Right ventricle myocardium superior (tissue), 1 donor: ENCODE measurements at regions not wholly inside any gene's neighbourhood (a gene's known extent, or its start where the extent isn't known, plus 50 kb on each side); places are given as distances from the start of the nearest gene placed in this dataset.
"Not testable (repeated sequence)": the region's sequence is repeated elsewhere in the genome, so short reads cannot be mapped to it uniquely, and the experiment has no call there.

ENCODE experiments used
- ATAC-seq: fragments of 200-7000 bp; cut with Tn5 transposase; one replicate; pipeline ENCODE4 v1.9.1; 2020; ENCODE audit warnings: mild to moderate bottlenecking; ENCODE audit not compliant: poor library complexity
- DNase-seq: peaks from one replicate; pipeline ENCODE4 v3.0.0-alpha.2; 2020
- intact Hi-C: fragments of 100-400 bp; cut with DNase I; formaldehyde crosslinking; loops from one replicate; pipeline ENCODE4 v1.11.2; 2022
- donor health status: DM: no; HTN: yes; CAD: no; lungs with severe emphysema.

DNA sequence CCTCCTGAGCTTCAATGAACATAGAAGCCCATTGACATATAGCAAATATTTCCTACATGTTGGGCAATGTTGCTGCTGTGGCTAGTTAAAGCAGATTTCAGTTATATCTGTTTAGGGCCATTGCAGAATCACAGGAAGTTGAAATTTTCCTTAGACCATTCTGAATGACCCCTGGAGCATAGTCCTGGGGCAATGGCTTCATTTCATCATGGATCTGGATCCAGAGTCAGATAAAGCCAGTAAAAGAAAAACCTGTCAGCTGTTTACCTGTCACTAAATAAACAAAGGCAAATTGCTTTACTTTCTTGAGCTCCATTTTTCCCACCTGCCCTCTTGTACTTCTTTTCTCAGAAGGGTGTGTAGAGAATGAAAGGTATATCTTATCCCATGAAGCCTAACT is 494.0 kb upstream of the MAP3K7 start:
- no peak for DNase-seq
- intact Hi-C loops, result no loop called here
- ATAC-seq, result no peak

GRCh38 chr6:91079969-91080368 is 493.1 kb upstream of the MAP3K7 start:
- DNase-seq (no peak), ATAC-seq (no peak)
- intact Hi-C loops, result no loop called here

GRCh38 chr6:91075244-91075976 is 488.5 kb upstream of the MAP3K7 start:
- no peak for DNase-seq
- intact Hi-C loops, result no loop called here
- ATAC-seq, result no peak

- no peak for ATAC-seq
Measured at GRCh38 chr6:91063362-91063761, 476.5 kb upstream of the MAP3K7 start.

DNA sequence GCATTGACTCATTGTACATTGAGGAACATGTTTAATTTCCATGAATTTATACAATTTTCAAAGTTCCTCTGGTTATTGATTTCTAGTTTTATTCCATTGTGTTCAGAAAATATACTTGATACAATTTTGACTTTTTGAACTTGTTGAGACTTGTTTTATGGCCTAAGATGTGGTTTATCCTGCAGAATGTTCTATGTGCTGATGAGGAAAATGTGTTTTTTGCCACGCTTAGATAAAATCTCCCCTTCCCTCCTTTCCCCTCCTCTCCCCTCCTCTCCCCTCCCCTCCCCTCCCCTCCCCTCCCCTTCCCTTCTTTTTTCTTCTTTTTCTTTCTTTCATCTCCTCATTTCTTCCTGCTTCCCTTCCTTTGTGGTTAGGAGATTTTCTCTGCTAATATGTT is 470.8 kb upstream of the MAP3K7 start:
- intact Hi-C loops, result no loop called here
- no peak for DNase-seq
- no peak for ATAC-seq

More at GRCh38 chr6:91063362-91063761, 476.5 kb upstream of the MAP3K7 start:
- intact Hi-C loops, result no loop called here
- no peak for DNase-seq

DNA sequence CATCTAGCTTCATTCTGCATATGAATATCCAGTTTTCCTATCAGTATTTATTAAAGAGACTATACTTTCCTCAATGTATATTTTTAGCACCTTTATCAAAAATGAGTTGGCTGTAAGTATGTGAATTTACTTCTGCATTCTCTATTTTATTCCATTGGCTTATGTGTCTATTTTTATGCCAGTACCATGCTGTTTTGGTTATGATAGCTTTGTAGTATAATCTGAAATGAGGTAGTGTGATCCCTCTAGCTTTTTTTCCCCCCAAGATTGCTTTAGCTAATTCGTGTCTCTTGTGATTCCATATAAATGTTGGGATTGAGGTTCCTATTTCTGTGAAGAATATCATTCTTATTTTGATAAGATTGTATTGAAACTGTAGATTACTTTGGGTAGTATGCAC is 469.1 kb upstream of the MAP3K7 start:
- DNase-seq, result no peak
- no peak for ATAC-seq
- intact Hi-C loops, result no loop called here

DNA sequence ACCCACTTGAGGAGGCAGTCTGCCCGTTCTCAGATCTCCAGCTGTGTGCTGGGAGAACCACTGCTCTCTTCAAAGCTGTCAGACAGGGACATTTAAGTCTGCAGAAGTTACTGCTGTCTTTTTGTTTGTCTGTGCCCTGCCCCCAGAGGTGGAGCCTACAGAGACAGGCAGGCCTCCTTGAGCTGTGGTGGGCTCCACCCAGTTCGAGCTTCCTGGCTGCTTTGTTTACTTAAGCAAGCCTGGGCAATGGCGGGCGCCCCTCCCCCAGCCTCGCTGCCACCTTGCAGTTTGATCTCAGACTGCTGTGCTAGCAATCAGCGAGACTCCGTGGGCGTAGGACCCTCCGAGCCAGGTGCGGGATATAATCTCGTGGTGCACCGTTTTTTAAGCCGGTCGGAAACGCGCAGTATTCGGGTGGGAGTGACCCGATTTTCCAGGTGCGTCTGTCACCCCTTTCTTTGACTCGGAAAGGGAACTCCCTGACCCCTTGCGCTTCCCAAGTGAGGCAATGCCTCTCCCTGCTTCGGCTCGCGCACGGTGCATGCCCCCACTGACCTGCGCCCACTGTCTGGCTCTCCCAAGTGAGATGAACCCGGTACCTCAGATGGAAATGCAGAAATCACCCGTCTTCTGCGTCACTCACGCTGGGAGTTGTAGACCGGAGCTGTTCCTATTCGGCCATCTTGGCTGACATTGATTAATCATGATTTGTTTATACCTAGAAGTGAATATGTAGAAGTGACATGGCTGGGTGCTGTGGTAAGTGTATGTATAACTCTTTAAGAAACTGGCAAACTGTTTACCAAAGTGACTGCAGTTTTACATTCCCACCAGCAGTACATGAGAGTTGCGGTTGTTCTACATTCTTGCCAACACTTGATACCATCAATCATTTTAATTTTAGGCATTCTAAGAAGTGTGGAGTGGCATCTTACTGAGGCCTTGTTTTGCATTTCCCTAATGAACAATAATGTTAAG is 465.9 kb upstream of the MAP3K7 start:
- DNase-seq, intact Hi-C loops: not testable (repeated sequence)

DNA sequence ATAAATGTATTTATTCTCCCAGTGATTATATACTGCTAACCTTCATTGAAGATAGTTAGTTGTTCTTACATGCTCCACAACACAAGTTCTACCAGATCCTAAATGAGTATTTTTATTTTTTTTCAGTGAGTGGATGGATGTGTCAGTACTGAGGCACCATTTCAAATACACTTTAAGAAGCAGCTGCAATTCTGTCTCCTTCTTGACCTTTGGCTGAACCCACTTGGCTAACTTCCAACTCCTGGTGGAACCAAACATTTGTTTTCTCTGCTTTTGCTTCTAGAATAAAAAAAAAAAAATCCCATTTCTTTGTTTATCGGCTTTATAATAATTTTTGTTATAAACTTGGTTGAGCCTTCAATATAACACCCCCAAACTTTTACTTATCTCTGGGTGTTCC is 458.3 kb upstream of the MAP3K7 start:
- DNase-seq (no peak), ATAC-seq (peak; percentile 36)
- intact Hi-C loops, result no loop called here

More for the DNA sequence above, 465.9 kb upstream of the MAP3K7 start:
- not testable (repeated sequence) for ATAC-seq

- ATAC-seq (no peak), DNase-seq (no peak)
- intact Hi-C loops, result no loop called here
Measured at GRCh38 chr6:91043751-91044150, 456.9 kb upstream of the MAP3K7 start.

DNA sequence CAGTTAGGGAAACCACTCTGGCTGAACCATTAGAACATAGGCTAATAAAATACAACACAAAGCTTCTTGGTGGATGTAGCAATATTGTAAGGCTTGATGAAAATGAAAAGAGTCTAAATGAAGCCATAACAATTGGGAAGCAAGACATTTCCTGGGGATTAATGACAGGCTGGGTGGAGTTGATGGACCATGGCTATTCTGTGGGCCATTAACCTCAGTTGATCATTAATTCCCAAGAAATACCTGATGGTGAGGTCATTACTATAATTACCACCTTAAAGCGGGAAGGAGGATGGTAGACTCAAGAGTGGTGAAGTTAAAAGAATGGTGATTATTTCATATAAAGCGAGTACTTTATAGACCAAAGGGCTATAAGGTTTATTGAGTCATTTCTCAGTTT is 455.8 kb upstream of the MAP3K7 start:
- DNase-seq, result no peak
- intact Hi-C loops, result no loop called here
- ATAC-seq, result no peak

GRCh38 chr6:91033964-91034363 is 447.1 kb upstream of the MAP3K7 start:
- DNase-seq, result no peak
- intact Hi-C loops, result no loop called here
- no peak for ATAC-seq

- DNase-seq, result no peak
- no peak for ATAC-seq
- intact Hi-C loops, result no loop called here
Measured at GRCh38 chr6:91031581-91031980, 444.7 kb upstream of the MAP3K7 start.

DNA sequence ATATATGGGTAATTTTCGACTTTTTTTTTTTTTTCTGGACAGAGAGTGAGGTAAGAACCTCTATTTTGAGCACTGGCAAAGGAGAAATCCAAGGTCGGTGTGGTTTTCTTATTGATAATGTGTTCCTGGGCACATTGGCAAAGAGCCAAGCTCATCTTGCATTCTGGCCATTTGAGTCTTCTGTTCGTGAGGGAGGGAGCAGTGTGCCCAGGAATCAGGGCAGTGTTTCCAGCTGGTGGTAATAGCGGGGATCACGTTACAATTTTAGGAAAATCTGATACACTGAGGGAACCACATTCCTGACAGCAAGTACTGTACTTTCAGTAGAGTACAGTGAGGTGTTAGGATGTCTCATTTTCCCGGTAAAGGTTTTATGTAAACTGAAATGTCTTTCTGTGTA is 442.3 kb upstream of the MAP3K7 start:
- DNase-seq, result no peak
- ATAC-seq, result no peak

DNA sequence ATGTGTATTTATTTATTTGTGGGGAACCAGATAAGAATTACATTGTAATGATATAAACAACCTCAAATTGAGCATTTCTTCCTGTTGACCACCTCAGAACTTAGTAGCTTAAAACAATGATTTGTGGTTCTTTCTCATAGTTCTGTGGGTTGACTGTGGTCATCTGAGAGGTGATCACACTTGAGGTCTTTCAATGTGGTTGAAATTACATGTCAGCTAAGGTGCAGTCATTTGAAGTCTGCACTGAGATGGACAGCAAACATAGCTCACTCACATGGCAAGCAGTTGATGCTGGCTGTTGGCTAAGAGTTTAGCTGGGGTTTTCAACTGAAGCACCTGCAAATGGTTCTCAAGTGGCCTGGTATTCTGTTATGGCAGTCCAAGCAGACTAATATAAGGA is 436.7 kb upstream of the MAP3K7 start:
- intact Hi-C loops, result no loop called here
- DNase-seq, result no peak
- ATAC-seq, result no peak

More for the DNA sequence above, 442.3 kb upstream of the MAP3K7 start:
- intact Hi-C loops, result no loop called here

- intact Hi-C loops, result no loop called here
- DNase-seq (no peak), ATAC-seq (no peak)
Measured at GRCh38 chr6:91020744-91021143, 433.9 kb upstream of the MAP3K7 start.

DNA sequence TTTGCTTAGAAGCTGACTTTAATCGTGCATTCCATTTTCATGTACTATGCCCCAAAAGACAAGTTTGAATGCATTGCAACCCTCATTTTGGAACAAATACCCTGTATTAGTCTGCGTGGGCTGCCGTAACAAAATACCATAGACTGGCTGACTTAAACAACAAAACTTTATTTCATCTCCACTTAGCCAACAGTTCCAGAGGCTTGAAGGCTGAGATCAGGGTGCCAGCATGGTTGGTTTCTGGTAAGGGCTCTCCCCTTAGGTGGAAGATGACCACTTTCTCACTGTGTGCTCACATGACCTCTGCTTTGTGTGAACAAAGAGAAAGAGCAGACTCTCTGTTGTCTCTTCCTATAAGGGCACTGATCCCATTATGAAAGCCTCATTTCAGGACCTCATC is 431.7 kb upstream of the MAP3K7 start:
- DNase-seq (no peak), ATAC-seq (no peak)
- intact Hi-C loops, result no loop called here

DNA sequence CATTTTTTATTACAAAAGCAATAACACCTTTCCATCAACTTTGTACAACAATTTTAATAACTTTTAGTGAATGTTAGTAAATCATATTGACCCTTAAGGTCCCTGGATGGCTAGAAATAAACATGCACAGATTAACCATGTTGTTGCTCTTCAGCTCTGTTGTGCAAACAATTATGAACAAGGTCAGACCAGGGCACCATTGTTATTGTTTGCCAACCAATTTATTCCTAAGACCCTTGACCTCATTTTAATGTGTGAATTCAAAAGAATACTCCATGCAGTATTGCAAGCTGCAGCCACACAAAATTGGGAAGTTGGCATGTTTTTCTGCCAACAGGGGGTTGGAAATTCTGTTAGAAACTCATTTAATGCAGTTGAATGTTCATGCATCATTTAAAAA is 426.6 kb upstream of the MAP3K7 start:
- intact Hi-C loops, result no loop called here
- no peak for ATAC-seq
- DNase-seq, result no peak

DNA sequence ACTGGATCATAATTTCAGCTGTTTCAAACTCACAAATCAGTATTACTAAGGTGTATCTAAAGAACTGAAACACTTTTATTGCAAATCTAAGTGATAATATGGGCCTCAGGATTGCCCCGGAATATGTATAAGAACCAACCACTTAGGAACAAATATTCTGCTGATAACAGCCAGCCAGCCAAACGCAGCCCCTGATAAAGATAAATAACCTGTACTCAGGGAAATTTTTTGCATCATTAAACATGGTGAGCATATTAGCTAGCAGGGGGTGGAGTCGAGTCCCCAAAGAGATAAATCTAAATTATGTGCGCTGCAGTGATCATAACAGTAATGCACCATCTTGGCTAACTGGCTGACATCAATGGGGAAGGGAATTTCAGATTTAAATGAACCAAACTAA is 410.2 kb upstream of the MAP3K7 start:
- intact Hi-C loops, result no loop called here

DNA sequence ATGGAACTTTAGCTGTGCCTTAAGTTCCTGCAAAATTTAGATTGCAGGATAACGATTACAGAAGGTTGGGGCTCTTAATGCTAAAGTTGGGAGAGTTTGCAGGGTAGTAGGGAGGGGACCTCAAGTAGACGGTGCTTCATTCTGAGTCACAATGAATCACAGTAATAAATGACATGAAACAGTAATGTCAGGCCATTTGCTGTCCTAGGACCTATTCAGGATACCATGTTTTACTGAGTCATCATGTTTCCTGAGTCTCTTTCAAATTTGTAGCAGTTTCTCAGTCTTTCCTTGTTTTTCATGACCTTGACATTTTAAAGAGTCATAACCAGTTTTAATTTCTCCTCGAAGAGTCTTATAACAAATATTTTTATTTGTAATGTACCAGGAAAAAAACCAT is 406.9 kb upstream of the MAP3K7 start:
- intact Hi-C loops, result no loop called here
- ATAC-seq, result no peak
- no peak for DNase-seq

More for the DNA sequence above, 410.2 kb upstream of the MAP3K7 start:
- ATAC-seq, result no peak
- DNase-seq, result no peak

DNA sequence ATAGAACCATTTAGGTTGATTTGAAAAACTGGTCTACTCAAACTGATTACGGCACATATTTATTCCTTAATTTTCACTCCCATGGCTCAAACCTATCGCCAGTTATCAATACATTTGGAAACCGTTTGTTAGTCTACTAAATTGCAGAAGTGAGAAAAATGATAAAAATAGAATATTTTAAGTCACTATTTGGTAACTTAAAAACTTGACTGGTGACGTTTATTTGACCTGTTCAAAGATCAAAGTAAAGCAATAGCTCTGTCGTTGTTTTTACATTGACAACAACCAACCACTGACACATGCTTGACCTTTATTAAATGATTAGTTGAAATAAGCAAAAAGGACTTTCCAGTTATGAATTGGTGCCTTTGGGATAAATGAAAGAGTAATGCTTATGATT is 402.9 kb upstream of the MAP3K7 start:
- DNase-seq, result no peak
- intact Hi-C loops, result no loop called here
- ATAC-seq, result no peak
